ENCODE measurements at regions not wholly inside any gene's neighbourhood (a gene's known extent, or its start where the extent isn't known, plus 50 kb on each side); places are given as distances from the start of the nearest gene placed in this dataset.

GRCh38 chr3:89038869-89039268 is 68.6 kb upstream of the EPHA3 start:
- ChIA-PET CTCF (no interaction called here), POLR2A (ENCODE audit: unreplicated experiment) (no interaction called here)
- H4K20me1 ChIP-seq (ENCODE audit: low read length), result no peaks in the 10 kb centered on the region
- intact Hi-C loops (cut with micrococcal nuclease), result no loop called here
- no peaks in the 10 kb centered on the region for H3K79me2 ChIP-seq (ENCODE audit: low read length)
- H3K9me2 ChIP-seq (replicated peaks; ENCODE audit: low read length), result no peaks in the 10 kb centered on the region
- DNase-seq (no peak), ATAC-seq (no peak)
- H3K9me3 ChIP-seq (ENCODE audit: low read length), result no peaks in the 10 kb centered on the region
- no peaks in the 10 kb centered on the region for H3K36me3 ChIP-seq (ENCODE audit: low read depth, low read length)
- no peak overlapping the region for H3K4me3 ChIP-seq (ENCODE audit: low read length)
- 0 out of 2 replicates have a peak, but pooled peaks cover 5% of the 10 kb centered on the region for H3K27me3 ChIP-seq (ENCODE audit: low read length)
- H3K27ac ChIP-seq (ENCODE audit: low read length), result no peak overlapping the region
- H3K4me1 ChIP-seq (ENCODE audit: insufficient read depth, low read length), result no peaks in the 10 kb centered on the region
- H3K9ac ChIP-seq (ENCODE audit: low read length), result no peak overlapping the region
- no TSS peak for BruUV-seq (replicated peaks)
- H3K4me2 ChIP-seq (ENCODE audit: low read length), result no peak overlapping the region
- H3F3A ChIP-seq (ENCODE audit: low read length, unreplicated experiment), result no peaks in the 10 kb centered on the region
- H2AFZ ChIP-seq (ENCODE audit: low read length), result no peak overlapping the region
- TF ChIP-seq CTCF (conservative IDR thresholded peaks at IDR 0.05; ENCODE audit: low read depth, low read length), result no peak
- no peak for TF ChIP-seq EZH2 (IDR thresholded peaks at IDR 0.05; ENCODE audit: low read length, unreplicated experiment)
- TF ChIP-seq EZH2phosphoT487 (IDR thresholded peaks at IDR 0.05; ENCODE audit: borderline replicate concordance, low read length), result no peak

GRCh38 chr3:89042236-89042835 is 65.1 kb upstream of the EPHA3 start:
- Histone ChIP-seq H2AFZ (ENCODE audit: low read length) (no peak overlapping the region), H3F3A (ENCODE audit: low read length, unreplicated experiment) (no peaks in the 10 kb centered on the region), H3K9me2 (replicated peaks; ENCODE audit: low read length) (no peaks in the 10 kb centered on the region), H3K9me3 (ENCODE audit: low read length) (no peaks in the 10 kb centered on the region), H4K20me1 (ENCODE audit: low read length) (no peaks in the 10 kb centered on the region), H3K27ac (ENCODE audit: low read length) (no peak overlapping the region), H3K79me2 (ENCODE audit: low read length) (no peaks in the 10 kb centered on the region), H3K4me1 (ENCODE audit: insufficient read depth, low read length) (no peaks in the 10 kb centered on the region), H3K4me3 (ENCODE audit: low read length) (no peak overlapping the region), H3K9ac (ENCODE audit: low read length) (no peak overlapping the region), H3K27me3 (ENCODE audit: low read length) (0 out of 2 replicates have a peak, but pooled peaks cover 13% of the 10 kb centered on the region), H3K4me2 (ENCODE audit: low read length) (no peak overlapping the region), H3K36me3 (ENCODE audit: low read depth, low read length) (no peaks in the 10 kb centered on the region)
- ChIA-PET CTCF (no interaction called here), POLR2A (ENCODE audit: unreplicated experiment) (no interaction called here)
- intact Hi-C loops (cut with micrococcal nuclease), result no loop called here
- no peak for DNase-seq
- BruUV-seq (replicated peaks), result no TSS peak
- no peak for ATAC-seq
- TF ChIP-seq CTCF (conservative IDR thresholded peaks at IDR 0.05; ENCODE audit: low read depth, low read length) (no peak), EZH2phosphoT487 (IDR thresholded peaks at IDR 0.05; ENCODE audit: borderline replicate concordance, low read length) (no peak), EZH2 (IDR thresholded peaks at IDR 0.05; ENCODE audit: low read length, unreplicated experiment) (no peak)

- intact Hi-C loops (cut with micrococcal nuclease), result no loop called here
- H4K20me1 ChIP-seq (ENCODE audit: low read length), result no peaks in the 10 kb centered on the region
- DNase-seq (no peak), ATAC-seq (no peak)
- H3K4me1 ChIP-seq (ENCODE audit: insufficient read depth, low read length), result no peaks in the 10 kb centered on the region
- POLR2A ChIA-PET (ENCODE audit: unreplicated experiment), result no interaction called here
- H3K4me2 ChIP-seq (ENCODE audit: low read length), result no peak overlapping the region
- H3K27me3 ChIP-seq (ENCODE audit: low read length), result 0 out of 2 replicates have a peak, but pooled peaks cover 13% of the 10 kb centered on the region
- H3K9me3 ChIP-seq (ENCODE audit: low read length), result no peaks in the 10 kb centered on the region
- no TSS peak for BruUV-seq (replicated peaks)
- H3K9me2 ChIP-seq (replicated peaks; ENCODE audit: low read length), result no peaks in the 10 kb centered on the region
- no peak overlapping the region for H3K9ac ChIP-seq (ENCODE audit: low read length)
- TF ChIP-seq CTCF (conservative IDR thresholded peaks at IDR 0.05; ENCODE audit: low read depth, low read length), result no peak
- no peak for TF ChIP-seq EZH2phosphoT487 (IDR thresholded peaks at IDR 0.05; ENCODE audit: borderline replicate concordance, low read length)
- TF ChIP-seq EZH2 (IDR thresholded peaks at IDR 0.05; ENCODE audit: low read length, unreplicated experiment), result no peak
- H3F3A ChIP-seq (ENCODE audit: low read length, unreplicated experiment), result no peaks in the 10 kb centered on the region
- H3K4me3 ChIP-seq (ENCODE audit: low read length), result no peak overlapping the region
- H2AFZ ChIP-seq (ENCODE audit: low read length), result 0 out of 2 replicates have a peak overlapping the region, but pooled peaks have one; percentile 35
- CTCF ChIA-PET, result no interaction called here
- H3K36me3 ChIP-seq (ENCODE audit: low read depth, low read length), result no peaks in the 10 kb centered on the region
- H3K79me2 ChIP-seq (ENCODE audit: low read length), result no peaks in the 10 kb centered on the region
- H3K27ac ChIP-seq (ENCODE audit: low read length), result no peak overlapping the region
Observed at GRCh38 chr3:89043406-89043932, 64.0 kb upstream of the EPHA3 start.

Data from PC-3 (cell line).